ENCODE measurements at regions not wholly inside any gene's neighbourhood (a gene's known extent, or its start where the extent isn't known, plus 50 kb on each side); places are given as distances from the start of the nearest gene placed in this dataset.

DNA sequence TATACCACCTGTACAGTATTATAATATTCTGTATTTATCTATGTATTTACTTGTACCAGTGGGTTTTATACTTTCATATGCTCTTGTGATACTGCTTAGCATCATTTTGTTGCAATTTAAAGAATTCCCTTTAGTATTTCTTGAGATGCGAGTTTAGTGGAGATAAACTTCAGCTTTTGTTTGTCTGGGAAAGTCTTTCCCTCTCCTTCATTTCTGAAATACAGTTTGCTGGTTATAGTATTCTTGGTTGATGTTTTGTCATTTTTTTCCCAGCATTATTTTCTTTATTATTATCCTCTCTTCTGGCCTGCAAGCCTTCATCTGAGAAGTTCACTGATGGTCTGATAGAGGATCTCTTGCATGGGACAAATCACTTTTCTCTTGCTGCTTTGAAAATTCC lies 136.6 kb upstream of the MCHR2 start:
- no peak for DNase-seq

DNA sequence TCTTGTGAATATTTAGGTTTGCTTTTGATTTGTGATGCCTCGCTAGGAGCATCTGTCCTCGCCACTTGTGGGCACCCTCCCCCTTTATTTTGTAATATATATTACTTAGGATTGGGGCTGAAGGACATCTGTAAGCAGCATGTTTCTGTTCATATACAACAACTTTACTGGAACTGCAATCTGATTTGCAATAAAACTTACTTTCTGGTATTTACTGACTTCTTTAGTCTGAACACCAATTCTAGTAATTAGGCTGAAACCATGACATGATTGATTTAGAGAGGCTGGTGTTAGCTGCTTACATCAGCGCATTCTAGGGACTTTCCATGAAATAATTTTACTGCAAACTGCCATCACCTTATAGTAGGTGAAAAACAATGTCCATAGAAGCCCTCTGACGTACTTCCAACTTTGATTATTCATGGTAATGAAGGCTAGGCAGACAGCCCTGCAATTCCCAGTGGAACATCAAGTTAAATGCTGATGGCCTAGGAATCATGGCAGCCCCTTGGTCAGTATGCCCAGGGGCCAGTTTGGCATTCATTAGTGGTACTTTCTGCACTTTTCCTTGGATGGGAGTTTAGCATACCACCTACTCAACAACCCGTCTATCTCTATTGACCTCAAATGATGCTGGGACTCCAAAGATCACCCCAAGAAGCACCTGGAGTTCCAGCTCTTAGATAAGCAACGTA lies 132.9 kb upstream of the MCHR2 start:
- DNase-seq = peak in 1 of 2 experiments; percentile 43

DNA sequence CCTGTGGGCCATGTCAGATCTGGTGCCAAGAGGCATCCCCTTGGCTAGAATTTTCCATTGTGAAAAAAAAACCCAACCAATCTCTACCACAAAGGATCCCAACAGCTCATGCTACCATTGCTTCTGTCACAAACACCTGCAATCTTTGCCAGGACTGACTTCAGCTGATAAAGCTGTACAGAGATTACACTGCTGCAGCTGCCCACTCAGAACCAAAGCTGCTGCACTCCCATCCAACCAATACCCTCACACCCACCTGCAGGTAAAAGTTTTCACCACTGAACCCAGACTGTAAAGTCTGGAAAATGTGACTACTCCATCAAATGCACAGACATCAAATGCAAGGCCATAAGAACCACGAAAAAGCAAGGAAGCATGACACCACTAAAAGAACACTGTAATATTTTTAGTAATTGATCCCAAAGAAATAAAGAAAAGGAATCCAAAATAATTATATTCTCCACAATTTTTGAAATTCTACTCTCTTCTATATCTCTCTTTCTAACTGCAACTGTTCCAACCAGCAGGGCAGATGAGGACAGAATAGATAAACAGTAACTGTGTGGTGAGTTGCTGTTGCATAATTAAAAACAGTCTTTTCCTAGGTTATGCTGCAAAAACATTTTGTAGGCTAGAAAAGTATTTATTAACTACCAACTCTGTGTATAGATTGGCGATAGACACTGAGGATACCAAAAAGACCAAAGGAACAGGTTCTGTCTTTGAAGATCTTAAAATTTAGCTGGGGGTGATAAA lies 128.0 kb upstream of the MCHR2 start:
- no peak for DNase-seq

GRCh38 chr6:100119261-100119660 lies 125.2 kb upstream of the MCHR2 start:
- no peak for DNase-seq

- DNase-seq = no peak
Measured at GRCh38 chr6:100118301-100118700, 124.3 kb upstream of the MCHR2 start.

DNA sequence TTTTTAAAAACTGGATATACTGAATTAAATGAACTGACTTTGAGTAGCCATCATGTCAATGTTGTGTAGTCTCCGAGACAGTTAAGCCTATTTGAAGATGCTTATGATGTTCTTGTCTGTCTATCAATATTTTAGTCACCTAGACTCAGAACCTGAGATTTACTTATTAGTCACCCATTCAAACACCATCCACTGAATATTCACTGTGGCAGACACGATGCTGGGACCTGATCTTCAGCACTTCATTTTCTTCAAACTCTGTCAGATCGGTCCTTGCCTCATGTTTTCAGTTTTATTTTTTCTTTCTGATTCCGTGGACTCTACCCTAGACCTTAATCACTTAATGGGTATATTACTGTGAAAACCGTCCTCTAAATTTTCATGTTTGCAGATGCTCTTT lies 123.7 kb upstream of the MCHR2 start:
- no peak for DNase-seq

DNA sequence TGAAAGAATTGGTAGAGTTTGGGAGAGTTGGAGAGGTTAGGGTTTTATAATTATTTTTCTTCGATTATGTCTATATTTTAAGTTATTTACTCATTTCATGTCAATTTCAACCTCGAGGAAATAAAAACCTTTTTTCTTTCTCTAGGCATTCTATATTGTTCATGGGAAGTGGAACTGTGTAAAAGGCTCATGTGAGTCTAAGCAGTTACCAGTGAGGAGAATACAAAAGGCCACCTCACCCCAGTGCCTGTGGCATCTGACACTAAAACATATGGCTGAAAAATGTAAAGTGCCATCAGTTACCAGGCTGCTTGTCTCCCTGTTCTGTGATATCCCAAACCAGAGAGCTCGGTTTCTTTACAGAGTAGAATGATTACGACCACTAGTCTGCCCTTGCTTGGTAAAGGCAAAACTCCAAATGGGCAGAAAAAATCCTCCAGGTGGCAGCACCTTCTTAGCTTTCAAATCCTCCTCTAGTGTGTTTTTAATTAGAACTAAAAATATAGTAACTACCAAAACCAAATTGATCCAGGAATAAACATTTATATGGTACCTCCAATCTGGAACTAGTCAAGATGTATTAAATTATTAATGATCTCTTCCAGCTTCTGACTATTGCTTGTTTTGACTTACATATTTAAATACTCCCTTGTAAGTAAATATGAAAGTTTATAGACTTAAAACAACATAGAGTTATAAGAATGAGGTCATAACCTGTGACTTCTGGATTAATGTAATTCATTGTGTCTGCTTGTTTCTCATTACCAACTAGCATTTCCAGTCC lies 122.6 kb upstream of the MCHR2 start:
- DNase-seq = peak; percentile 69 to 86

GRCh38 chr6:100115407-100116101 lies 121.5 kb upstream of the MCHR2 start:
- no peak for DNase-seq

DNA sequence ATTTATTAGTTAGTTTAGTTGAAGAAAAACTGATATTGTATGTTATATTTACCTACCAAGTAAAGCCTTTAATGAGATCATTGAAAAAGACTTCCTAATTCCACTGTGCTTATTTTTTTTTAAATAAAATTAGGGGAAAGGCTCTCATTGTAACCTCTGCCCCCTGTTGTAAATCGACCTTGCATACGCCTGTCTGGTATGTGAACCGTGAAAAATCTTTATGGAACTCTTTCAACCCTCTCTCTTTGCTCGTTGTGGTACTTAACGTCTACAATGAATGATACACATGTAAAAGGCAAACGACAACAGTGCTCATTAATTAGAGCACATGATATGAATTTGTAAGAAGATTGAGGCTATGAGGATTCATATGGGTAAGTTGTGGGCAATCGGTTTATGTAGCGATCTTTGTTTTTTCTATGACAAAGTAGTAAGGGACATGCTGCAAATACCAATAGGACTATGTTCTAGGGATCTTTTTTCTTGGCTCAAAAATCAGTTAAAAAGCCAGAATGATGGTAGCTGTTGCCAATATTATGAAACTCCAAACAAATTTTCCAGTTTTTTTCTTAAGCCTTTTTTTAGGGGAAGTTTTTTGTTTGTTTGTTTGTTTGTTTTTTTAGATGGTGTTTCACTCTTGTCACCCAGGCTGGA lies 119.0 kb upstream of the MCHR2 start:
- no peak for DNase-seq

- no peak for DNase-seq
Measured at GRCh38 chr6:100105919-100106529, 112.0 kb upstream of the MCHR2 start.

DNA sequence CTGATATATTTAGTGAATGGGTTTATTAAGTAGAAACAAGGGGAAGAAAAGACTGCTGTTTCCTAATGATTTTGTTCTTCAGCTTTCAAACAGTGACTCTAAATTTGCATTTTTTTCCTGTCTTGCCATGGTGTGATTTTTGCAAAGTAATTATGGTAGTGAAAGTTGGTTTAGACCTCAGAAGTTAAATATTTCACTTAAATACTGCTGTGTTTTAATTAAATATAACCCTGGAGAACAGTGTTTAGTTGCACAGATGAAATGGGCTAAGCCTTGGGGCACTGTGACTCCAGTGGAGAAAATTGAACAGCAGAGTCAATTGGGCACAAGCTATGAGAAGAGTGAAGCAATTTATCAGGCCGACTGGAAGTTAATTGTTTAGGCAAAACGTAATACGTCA lies 111.1 kb upstream of the MCHR2 start:
- no peak for DNase-seq

DNA sequence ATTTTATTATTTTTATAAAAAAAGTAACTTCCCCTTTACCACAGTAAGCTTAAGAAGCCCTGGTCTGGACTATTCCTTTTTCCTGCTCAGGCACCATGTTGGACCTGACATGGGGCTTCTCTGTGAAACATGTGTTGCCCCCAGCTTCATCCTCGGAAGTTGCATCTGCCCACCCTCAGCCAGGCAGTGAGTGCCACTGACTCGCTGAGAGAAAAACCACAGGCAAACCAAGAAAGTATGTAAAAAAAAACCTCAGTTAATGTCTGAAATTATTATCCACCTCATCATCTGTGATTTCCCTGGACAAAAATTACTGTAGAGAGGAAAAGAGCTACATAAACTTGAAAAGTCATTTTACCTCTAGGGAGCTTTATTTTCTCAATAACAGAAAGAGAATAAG lies 109.9 kb upstream of the MCHR2 start:
- no peak for DNase-seq

- no peak for DNase-seq
Measured at GRCh38 chr6:100103194-100103593, 109.2 kb upstream of the MCHR2 start.

DNA sequence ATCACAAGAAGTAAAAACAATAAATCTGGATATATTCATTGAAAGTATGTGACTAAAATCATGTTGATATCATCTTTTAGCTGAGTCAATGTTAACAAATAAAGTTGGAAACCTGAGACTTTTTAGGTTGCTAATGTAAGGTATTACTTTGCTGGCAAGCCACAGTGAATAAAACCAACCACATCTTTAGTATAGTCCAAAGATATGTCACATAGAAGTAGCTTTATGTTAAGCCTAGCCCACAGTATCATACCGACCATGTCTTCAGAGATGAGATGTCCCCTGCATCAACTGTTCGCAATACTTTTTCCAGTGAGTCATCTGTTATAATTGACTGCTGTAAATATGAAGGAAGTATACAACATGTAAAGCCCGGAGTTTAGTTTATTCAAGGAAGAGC lies 107.6 kb upstream of the MCHR2 start:
- no peak for DNase-seq

DNA sequence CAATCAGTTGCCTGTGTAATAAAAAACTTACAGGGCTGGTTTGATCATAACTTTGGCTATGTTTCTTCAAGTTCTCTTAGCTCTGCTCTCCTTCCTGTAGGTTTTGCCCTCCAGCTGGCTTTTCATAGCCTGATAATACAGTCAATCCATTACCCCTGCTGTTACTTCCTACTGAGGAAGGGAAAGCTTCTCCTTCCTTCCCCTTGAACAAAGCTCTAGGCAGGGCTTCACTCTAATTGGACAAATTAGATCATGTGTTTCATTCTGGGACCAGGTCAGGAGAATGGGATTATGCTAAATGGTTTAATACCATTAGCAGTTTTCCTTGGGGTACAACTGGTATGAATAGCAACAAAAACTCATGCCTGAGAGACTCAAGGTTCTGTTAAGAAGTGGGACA lies 106.8 kb upstream of the MCHR2 start:
- DNase-seq = no peak

GRCh38 chr6:100099189-100100074 lies 105.4 kb upstream of the MCHR2 start:
- DNase-seq = peak in 1 of 2 experiments; percentile 25

DNA sequence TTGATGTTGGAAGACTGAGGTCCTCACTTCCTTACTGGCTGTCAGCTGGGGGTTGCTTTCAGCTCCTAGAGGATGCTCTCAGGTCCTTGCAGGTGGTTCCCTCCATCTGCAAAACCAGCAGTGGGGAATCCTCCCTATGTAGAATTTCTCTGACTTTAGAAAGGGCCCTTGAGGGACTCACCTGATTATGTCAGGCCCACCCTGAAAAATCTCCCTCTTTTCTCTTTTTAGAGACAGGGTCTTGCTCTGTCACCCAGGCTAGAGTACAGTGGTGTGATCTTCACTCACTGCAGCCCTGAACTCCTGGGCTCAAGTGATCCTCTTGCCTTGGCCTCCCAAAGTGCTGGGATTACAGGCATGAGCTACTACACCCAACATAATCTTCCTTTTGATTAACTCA lies 102.9 kb upstream of the MCHR2 start:
- DNase-seq = no peak

DNA sequence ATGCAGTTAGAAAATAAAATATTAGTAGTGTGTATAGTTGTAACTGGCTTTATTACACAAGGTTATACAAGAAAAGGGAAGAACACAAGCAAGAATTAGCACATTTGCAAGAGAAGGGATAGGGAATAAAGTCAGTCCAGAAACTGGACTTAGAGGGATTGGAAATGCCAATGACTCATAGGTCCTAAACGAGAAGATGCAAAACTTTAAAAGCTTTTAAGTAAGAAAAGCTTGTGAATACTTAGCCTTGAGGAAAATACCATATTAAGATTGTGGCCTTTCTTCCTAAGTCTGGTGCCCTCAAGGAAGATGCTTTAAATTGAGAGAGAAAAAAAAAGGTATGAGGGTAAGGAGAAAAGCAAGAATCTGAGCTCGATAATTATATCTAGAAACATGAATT lies 102.3 kb upstream of the MCHR2 start:
- no peak for DNase-seq

GRCh38 chr6:100093405-100093804 lies 99.4 kb upstream of the MCHR2 start:
- DNase-seq = no peak

GRCh38 chr6:100088009-100088408 lies 94.0 kb upstream of the MCHR2 start:
- DNase-seq = no peak

DNA sequence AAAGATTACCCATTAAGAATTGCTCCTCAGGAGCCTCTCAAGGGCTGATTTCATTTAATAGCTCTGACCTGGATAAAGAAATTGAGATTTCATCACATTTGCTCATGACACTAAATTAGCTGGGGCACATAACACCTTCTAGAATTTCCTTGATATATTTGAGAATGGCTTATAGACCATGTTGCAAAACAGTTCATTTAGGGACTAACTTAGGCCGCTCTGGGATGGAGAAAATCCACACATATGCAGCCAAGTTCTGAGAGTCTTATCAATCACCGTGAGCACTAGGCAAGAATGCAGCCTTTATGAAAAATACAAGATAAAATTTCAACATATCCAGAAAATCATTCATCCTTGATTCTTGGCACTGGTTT lies 91.0 kb upstream of the MCHR2 start:
- DNase-seq = no peak
